ENCODE measurements at regions not wholly inside any gene's neighbourhood (a gene's known extent, or its start where the extent isn't known, plus 50 kb on each side); places are given as distances from the start of the nearest gene placed in this dataset.

DNA sequence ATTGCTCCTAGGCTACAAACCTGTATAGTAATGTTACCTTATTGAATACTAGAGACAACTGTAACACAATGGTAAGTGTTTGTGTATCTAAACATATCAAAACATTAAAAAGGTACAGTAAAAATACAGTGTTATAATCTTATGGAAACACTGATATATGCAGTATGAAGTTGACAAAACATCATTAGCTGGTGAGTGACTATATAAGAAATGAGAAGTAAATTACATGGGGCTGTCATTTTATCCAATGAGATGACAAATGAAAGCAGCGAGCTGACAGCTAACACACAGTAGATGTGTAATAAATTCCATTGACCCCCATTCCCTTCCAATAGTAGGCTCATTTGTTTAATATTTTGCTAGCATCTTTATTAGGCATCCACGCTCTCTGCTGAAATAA is 198.1 kb upstream of the GHITM start:
- no peak overlapping the region for H3K18ac ChIP-seq (ENCODE audit: low read length)
- H3K23ac ChIP-seq (ENCODE audit: low read length) = no peak overlapping the region
- H2BK12ac ChIP-seq (ENCODE audit: low read length) = no peak overlapping the region
- no peak overlapping the region for H3K4me2 ChIP-seq (ENCODE audit: low read length)
- WGBS (ENCODE audit: extremely low coverage, insufficient coverage, insufficient read length) = no CpG with 5 or more reads among the region's 2 CpGs
- H3K9me3 ChIP-seq (ENCODE audit: insufficient read depth, low read depth, low read length) = no peaks in the 10 kb centered on the region
- H2AK5ac ChIP-seq (ENCODE audit: low read length) = no peak overlapping the region
- no peak overlapping the region for H2AFZ ChIP-seq (ENCODE audit: insufficient read depth, low read length, poor library complexity)
- no peak overlapping the region for H4K91ac ChIP-seq (ENCODE audit: low read depth, low read length)
- H3K4me1 ChIP-seq (ENCODE audit: control insufficient read depth in 1 of 2, insufficient read depth in 2 of 2, low read length in 2 of 2) = peaks cover 0 to 3% of the 10 kb centered on the region in 2 experiments
- no peak overlapping the region for H2BK5ac ChIP-seq (ENCODE audit: low read depth, low read length, poor library complexity)
- no peaks in the 10 kb centered on the region for H3K79me1 ChIP-seq (ENCODE audit: low read length)
- DNase-seq = no peak
- no peak overlapping the region for H3K14ac ChIP-seq (ENCODE audit: low read length)
- no peaks in the 10 kb centered on the region for H3K27me3 ChIP-seq (ENCODE audit: insufficient read depth, low read length)
- no peaks in the 10 kb centered on the region for H3K79me2 ChIP-seq (ENCODE audit: control insufficient read depth, insufficient read depth, low read length, poor library complexity)
- H3K9ac ChIP-seq (ENCODE audit: low read length) = no peak overlapping the region
- H2BK120ac ChIP-seq (ENCODE audit: insufficient read depth, low read length, poor library complexity) = no peak overlapping the region
- H4K12ac ChIP-seq (ENCODE audit: low read depth, low read length) = no peak overlapping the region
- H3K27ac ChIP-seq (ENCODE audit: low read depth, low read length) = no peak overlapping the region
- no peaks in the 10 kb centered on the region for H3K36me3 ChIP-seq (ENCODE audit: control insufficient read depth in 1 of 2, insufficient read depth in 2 of 2, low read length in 2 of 2)
- no peak overlapping the region for H4K8ac ChIP-seq (ENCODE audit: low read depth, low read length)
- H3K4me3 ChIP-seq (ENCODE audit: low read depth, low read length) = no peak overlapping the region
- no peak overlapping the region for H3K4ac ChIP-seq (ENCODE audit: low read depth, low read length)

DNA sequence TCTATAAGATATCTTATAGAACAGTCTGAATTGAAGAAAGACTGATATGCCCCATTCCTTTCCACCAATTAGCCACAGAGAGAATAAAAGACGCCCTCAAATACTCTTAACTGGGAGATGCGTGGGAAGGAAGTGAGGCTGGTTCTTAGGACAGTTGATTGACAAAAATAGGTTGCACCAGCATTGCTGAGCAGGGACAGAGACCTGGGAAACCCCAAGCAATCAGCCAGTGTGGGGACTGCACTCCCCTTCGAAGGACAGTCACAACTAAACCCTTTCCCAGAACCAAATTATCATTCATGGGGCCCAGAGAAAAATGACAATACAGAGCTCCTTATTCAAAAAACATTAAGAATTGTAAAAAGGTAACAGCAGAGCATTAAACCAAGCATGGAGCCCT is 196.9 kb upstream of the GHITM start:
- Histone ChIP-seq H4K12ac (ENCODE audit: low read depth, low read length) (no peak overlapping the region), H2AFZ (ENCODE audit: insufficient read depth, low read length, poor library complexity) (no peak overlapping the region), H2AK5ac (ENCODE audit: low read length) (no peak overlapping the region), H3K9ac (ENCODE audit: low read length) (no peak overlapping the region), H3K36me3 (ENCODE audit: control insufficient read depth in 1 of 2, insufficient read depth in 2 of 2, low read length in 2 of 2) (no peaks in the 10 kb centered on the region), H2BK12ac (ENCODE audit: low read length) (no peak overlapping the region), H3K4ac (ENCODE audit: low read depth, low read length) (no peak overlapping the region), H3K14ac (ENCODE audit: low read length) (no peak overlapping the region), H3K4me3 (ENCODE audit: low read depth, low read length) (no peak overlapping the region), H3K27ac (ENCODE audit: low read depth, low read length) (no peak overlapping the region), H4K8ac (ENCODE audit: low read depth, low read length) (no peak overlapping the region), H2BK120ac (ENCODE audit: insufficient read depth, low read length, poor library complexity) (no peak overlapping the region), H2BK5ac (ENCODE audit: low read depth, low read length, poor library complexity) (no peak overlapping the region), H3K4me1 (ENCODE audit: control insufficient read depth in 1 of 2, insufficient read depth in 2 of 2, low read length in 2 of 2) (peaks cover 0 to 3% of the 10 kb centered on the region in 2 experiments), H3K4me2 (ENCODE audit: low read length) (no peak overlapping the region), H3K79me1 (ENCODE audit: low read length) (no peaks in the 10 kb centered on the region), H3K27me3 (ENCODE audit: insufficient read depth, low read length) (no peaks in the 10 kb centered on the region), H3K9me3 (ENCODE audit: insufficient read depth, low read depth, low read length) (no peaks in the 10 kb centered on the region), H4K91ac (ENCODE audit: low read depth, low read length) (no peak overlapping the region), H3K79me2 (ENCODE audit: control insufficient read depth, insufficient read depth, low read length, poor library complexity) (no peaks in the 10 kb centered on the region), H3K23ac (ENCODE audit: low read length) (no peak overlapping the region), H3K18ac (ENCODE audit: low read length) (no peak overlapping the region)
- no peak for DNase-seq
- no CpG with 5 or more reads among the region's 3 CpGs for WGBS (ENCODE audit: extremely low coverage, insufficient coverage, insufficient read length)

DNA sequence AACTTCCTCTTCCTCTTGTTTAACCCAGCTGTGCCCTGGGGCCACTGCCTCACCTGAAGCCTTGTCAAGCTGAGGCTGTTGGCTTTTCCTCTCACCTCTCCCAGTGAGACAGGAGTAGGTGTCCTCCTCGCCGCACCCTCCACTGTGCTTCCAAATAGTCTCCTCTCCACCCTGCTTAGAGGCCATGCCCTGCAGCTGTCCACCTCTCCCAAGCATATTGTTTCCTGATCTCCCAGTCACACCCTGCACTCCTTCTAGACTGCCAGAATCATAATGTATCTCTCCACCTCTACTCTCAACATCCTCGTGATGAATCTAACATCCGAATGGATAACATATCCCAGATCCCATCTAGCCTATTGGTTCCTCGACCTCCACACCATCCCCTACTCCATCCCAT is 196.3 kb upstream of the GHITM start:
- WGBS (ENCODE audit: extremely low coverage, insufficient coverage, insufficient read length) = no CpG with 5 or more reads among the region's 5 CpGs
- Histone ChIP-seq H3K14ac (ENCODE audit: low read length) (no peak overlapping the region), H3K4me2 (ENCODE audit: low read length) (no peak overlapping the region), H3K9ac (ENCODE audit: low read length) (no peak overlapping the region), H3K79me2 (ENCODE audit: control insufficient read depth, insufficient read depth, low read length, poor library complexity) (no peaks in the 10 kb centered on the region), H3K4me3 (ENCODE audit: low read depth, low read length) (no peak overlapping the region), H4K8ac (ENCODE audit: low read depth, low read length) (no peak overlapping the region), H3K4ac (ENCODE audit: low read depth, low read length) (no peak overlapping the region), H4K12ac (ENCODE audit: low read depth, low read length) (no peak overlapping the region), H3K27me3 (ENCODE audit: insufficient read depth, low read length) (no peaks in the 10 kb centered on the region), H3K18ac (ENCODE audit: low read length) (no peak overlapping the region), H4K91ac (ENCODE audit: low read depth, low read length) (no peak overlapping the region), H2BK12ac (ENCODE audit: low read length) (no peak overlapping the region), H3K36me3 (ENCODE audit: control insufficient read depth in 1 of 2, insufficient read depth in 2 of 2, low read length in 2 of 2) (no peaks in the 10 kb centered on the region), H3K4me1 (ENCODE audit: control insufficient read depth in 1 of 2, insufficient read depth in 2 of 2, low read length in 2 of 2) (peaks cover 0 to 3% of the 10 kb centered on the region in 2 experiments), H3K79me1 (ENCODE audit: low read length) (no peaks in the 10 kb centered on the region), H2AFZ (ENCODE audit: insufficient read depth, low read length, poor library complexity) (no peak overlapping the region), H3K9me3 (ENCODE audit: insufficient read depth, low read depth, low read length) (no peaks in the 10 kb centered on the region), H2AK5ac (ENCODE audit: low read length) (no peak overlapping the region), H3K27ac (ENCODE audit: low read depth, low read length) (no peak overlapping the region), H3K23ac (ENCODE audit: low read length) (no peak overlapping the region), H2BK120ac (ENCODE audit: insufficient read depth, low read length, poor library complexity) (no peak overlapping the region), H2BK5ac (ENCODE audit: low read depth, low read length, poor library complexity) (no peak overlapping the region)
- no peak for DNase-seq

DNA sequence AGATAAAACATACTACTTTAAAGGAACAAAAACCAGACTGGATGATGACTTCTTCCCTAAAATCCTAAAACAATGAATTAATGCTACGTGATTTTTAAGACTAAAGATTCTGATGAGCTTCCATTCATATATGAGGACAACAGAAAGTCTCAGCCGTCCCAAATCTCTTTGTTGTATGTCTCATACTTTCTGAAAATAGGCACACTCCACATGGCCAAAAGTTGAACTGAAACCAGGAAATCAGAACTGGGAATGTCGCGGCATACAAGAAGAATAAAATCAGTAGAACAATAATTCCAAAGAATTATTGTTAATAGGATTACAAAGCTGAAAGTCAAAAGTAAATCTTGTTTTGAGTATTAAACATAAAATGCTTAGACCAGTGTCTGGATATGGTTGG is 195.4 kb upstream of the GHITM start:
- H3K79me2 ChIP-seq (ENCODE audit: control insufficient read depth, insufficient read depth, low read length, poor library complexity) = no peaks in the 10 kb centered on the region
- H4K91ac ChIP-seq (ENCODE audit: low read depth, low read length) = no peak overlapping the region
- H3K27ac ChIP-seq (ENCODE audit: low read depth, low read length) = no peak overlapping the region
- H2AK5ac ChIP-seq (ENCODE audit: low read length) = no peak overlapping the region
- peaks cover 0 to 3% of the 10 kb centered on the region in 2 experiments for H3K4me1 ChIP-seq (ENCODE audit: control insufficient read depth in 1 of 2, insufficient read depth in 2 of 2, low read length in 2 of 2)
- no peak overlapping the region for H3K4me2 ChIP-seq (ENCODE audit: low read length)
- H3K4ac ChIP-seq (ENCODE audit: low read depth, low read length) = no peak overlapping the region
- DNase-seq = no peak
- no peak overlapping the region for H4K8ac ChIP-seq (ENCODE audit: low read depth, low read length)
- no peak overlapping the region for H3K14ac ChIP-seq (ENCODE audit: low read length)
- no peaks in the 10 kb centered on the region for H3K9me3 ChIP-seq (ENCODE audit: insufficient read depth, low read depth, low read length)
- H3K18ac ChIP-seq (ENCODE audit: low read length) = no peak overlapping the region
- H2BK5ac ChIP-seq (ENCODE audit: low read depth, low read length, poor library complexity) = no peak overlapping the region
- H2BK120ac ChIP-seq (ENCODE audit: insufficient read depth, low read length, poor library complexity) = no peak overlapping the region
- no peak overlapping the region for H2BK12ac ChIP-seq (ENCODE audit: low read length)
- no peak overlapping the region for H2AFZ ChIP-seq (ENCODE audit: insufficient read depth, low read length, poor library complexity)
- no peak overlapping the region for H3K9ac ChIP-seq (ENCODE audit: low read length)
- H3K4me3 ChIP-seq (ENCODE audit: low read depth, low read length) = no peak overlapping the region
- no peak overlapping the region for H4K12ac ChIP-seq (ENCODE audit: low read depth, low read length)
- no peaks in the 10 kb centered on the region for H3K36me3 ChIP-seq (ENCODE audit: control insufficient read depth in 1 of 2, insufficient read depth in 2 of 2, low read length in 2 of 2)
- H3K23ac ChIP-seq (ENCODE audit: low read length) = no peak overlapping the region
- no peaks in the 10 kb centered on the region for H3K27me3 ChIP-seq (ENCODE audit: insufficient read depth, low read length)
- no CpG with 5 or more reads among the region's 4 CpGs for WGBS (ENCODE audit: extremely low coverage, insufficient coverage, insufficient read length)
- no peaks in the 10 kb centered on the region for H3K79me1 ChIP-seq (ENCODE audit: low read length)
